ENCODE measurements at regions not wholly inside any gene's neighbourhood (a gene's known extent, or its start where the extent isn't known, plus 50 kb on each side); places are given as distances from the start of the nearest gene placed in this dataset.
"Not testable (repeated sequence)": the region's sequence is repeated elsewhere in the genome, so short reads cannot be mapped to it uniquely, and the experiment has no call there.

DNA sequence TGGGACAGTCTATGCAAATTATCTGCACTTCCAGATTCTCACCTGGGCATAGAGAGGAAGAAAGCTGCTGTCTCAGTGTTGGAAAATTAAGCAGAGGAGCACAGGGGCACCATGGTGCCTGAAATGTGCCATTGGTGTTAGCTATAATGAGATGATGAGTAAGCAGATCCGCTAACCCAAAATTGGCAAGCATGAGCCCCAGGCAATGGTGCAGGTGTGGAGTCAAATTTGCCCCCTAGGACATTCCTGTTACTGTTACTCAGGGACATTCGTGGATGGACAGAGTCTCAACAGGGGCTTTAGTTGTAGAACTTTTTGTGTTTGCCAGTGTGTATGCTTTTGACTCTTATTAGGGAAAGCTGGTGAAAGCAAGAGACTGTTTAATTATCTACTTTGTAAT, 385.2 kb upstream of the KLF6 start:
- Mint-ChIP-seq H3K27ac (no peak overlapping the region), H3K4me1 (ENCODE audit: low read depth) (no peaks in the 10 kb centered on the region), H3K36me3 (ENCODE audit: low read depth) (no peaks in the 10 kb centered on the region), H3K9me3 (peaks cover 15% of the 10 kb centered on the region), H3K27me3 (ENCODE audit: low read depth) (peaks cover 12% of the 10 kb centered on the region), H3K4me3 (no peak overlapping the region)
- DNase-seq (ENCODE audit: low spot score): no peak

DNA sequence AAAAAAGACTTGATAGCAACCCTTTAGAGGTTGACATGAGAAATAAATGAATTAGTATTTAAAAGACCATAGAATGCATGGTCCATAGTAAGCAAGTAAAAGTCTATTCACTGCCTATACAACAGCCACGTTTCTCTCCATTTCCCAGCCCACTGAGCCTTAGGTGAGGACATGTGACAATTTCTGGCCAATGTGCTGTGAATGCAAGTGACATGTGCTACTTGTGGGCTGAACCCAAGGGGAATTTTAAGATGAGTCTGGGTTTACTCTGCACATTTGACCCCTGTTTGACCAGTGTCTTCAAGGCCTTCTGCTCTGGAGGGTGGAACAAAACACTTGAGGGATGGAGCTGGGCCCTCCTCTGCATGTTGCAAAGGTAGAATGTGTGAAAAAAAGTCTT, 384.4 kb upstream of the KLF6 start:
- H3K4me1 Mint-ChIP-seq (ENCODE audit: low read depth): no peaks in the 10 kb centered on the region
- no peak overlapping the region for H3K27ac Mint-ChIP-seq
- H3K36me3 Mint-ChIP-seq (ENCODE audit: low read depth): no peaks in the 10 kb centered on the region
- peaks cover 15% of the 10 kb centered on the region for H3K9me3 Mint-ChIP-seq
- H3K27me3 Mint-ChIP-seq (ENCODE audit: low read depth): peaks cover 12% of the 10 kb centered on the region
- no peak for DNase-seq (ENCODE audit: low spot score)
- no peak overlapping the region for H3K4me3 Mint-ChIP-seq

GRCh38 chr10:4167216-4167615, 382.2 kb upstream of the KLF6 start:
- no peak overlapping the region for H3K27ac Mint-ChIP-seq
- no peak overlapping the region for H3K4me3 Mint-ChIP-seq
- DNase-seq (ENCODE audit: low spot score): no peak
- no peaks in the 10 kb centered on the region for H3K4me1 Mint-ChIP-seq (ENCODE audit: low read depth)
- peaks cover 9% of the 10 kb centered on the region for H3K27me3 Mint-ChIP-seq (ENCODE audit: low read depth)
- no peaks in the 10 kb centered on the region for H3K36me3 Mint-ChIP-seq (ENCODE audit: low read depth)
- H3K9me3 Mint-ChIP-seq: peaks cover 8% of the 10 kb centered on the region

DNA sequence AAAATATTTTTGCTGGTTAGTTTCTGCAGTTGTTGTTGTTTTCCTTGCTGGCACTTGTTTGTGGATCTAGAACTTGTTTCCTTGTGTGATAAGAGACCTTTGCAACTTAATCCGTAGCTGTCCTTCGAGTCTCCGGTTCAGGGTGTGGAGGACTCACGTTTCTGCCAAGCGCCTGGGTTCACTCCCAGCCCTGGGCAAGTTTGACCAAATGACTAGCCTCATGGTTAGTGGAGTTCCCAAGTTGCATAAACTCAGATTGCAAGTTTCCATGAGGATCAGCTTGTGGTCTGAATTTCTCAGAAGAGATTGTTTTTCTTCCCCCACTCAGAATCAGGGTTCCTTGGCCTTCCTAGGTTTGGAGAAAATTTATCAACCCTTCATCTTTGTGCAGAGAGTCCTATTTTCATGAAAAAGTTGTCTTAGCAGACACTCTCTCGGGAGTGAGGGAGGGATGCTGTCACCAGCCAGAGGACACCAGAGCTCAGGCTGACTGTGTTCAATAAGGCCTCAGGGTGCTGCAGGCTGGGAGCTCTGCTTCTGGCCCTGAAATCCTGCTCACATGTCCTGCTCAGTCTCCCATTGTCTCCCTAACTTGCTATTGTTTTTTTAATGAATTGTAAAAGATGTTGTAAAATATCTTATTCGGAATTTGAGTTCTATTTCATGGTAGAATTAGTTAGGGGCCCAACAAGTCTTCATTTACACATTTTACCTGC, 377.7 kb upstream of the KLF6 start:
- Mint-ChIP-seq H3K4me3 (no peak overlapping the region), H3K27ac (no peak overlapping the region), H3K4me1 (ENCODE audit: low read depth) (no peaks in the 10 kb centered on the region), H3K9me3 (no peaks in the 10 kb centered on the region), H3K36me3 (ENCODE audit: low read depth) (no peaks in the 10 kb centered on the region), H3K27me3 (ENCODE audit: low read depth) (peaks cover 10% of the 10 kb centered on the region)
- DNase-seq (ENCODE audit: low spot score): no peak

GRCh38 chr10:4159173-4159572, 374.2 kb upstream of the KLF6 start:
- peaks cover 5% of the 10 kb centered on the region for H3K4me1 Mint-ChIP-seq (ENCODE audit: low read depth)
- H3K9me3 Mint-ChIP-seq: no peaks in the 10 kb centered on the region
- no peak overlapping the region for H3K4me3 Mint-ChIP-seq
- no peaks in the 10 kb centered on the region for H3K36me3 Mint-ChIP-seq (ENCODE audit: low read depth)
- no peak for DNase-seq (ENCODE audit: low spot score)
- no peak overlapping the region for H3K27ac Mint-ChIP-seq
- H3K27me3 Mint-ChIP-seq (ENCODE audit: low read depth): peaks cover 3% of the 10 kb centered on the region

GRCh38 chr10:4154191-4154715, 369.2 kb upstream of the KLF6 start:
- Mint-ChIP-seq H3K27ac (no peak overlapping the region), H3K9me3 (no peaks in the 10 kb centered on the region), H3K4me1 (ENCODE audit: low read depth) (peaks cover 10% of the 10 kb centered on the region), H3K36me3 (ENCODE audit: low read depth) (no peaks in the 10 kb centered on the region), H3K4me3 (no peak overlapping the region), H3K27me3 (ENCODE audit: low read depth) (peaks cover under 1% of the 10 kb centered on the region)
- no peak for DNase-seq (ENCODE audit: low spot score)

DNA sequence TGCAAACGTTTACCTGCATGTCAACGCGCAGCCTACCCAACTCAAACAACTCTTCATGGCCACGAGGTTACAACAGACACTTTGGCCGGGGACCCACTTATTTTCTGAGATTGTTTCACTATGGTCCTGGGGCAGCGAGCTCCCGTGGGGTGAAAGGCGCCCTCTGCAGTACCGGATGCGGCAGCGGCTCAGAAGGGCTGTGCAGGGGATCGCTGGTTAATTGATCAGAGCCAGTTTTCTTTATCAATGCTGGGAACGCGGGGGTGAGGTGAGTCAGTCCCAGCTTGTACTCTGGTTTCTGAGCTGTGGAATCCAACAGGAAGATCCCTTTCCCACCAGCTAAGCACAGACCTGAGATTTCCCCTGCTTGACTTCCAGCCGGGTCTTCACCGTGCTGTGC, 366.5 kb upstream of the KLF6 start:
- H3K36me3 Mint-ChIP-seq (ENCODE audit: low read depth): no peaks in the 10 kb centered on the region
- peaks cover 10% of the 10 kb centered on the region for H3K4me1 Mint-ChIP-seq (ENCODE audit: low read depth)
- H3K27ac Mint-ChIP-seq: no peak overlapping the region
- H3K4me3 Mint-ChIP-seq: no peak overlapping the region
- no peaks in the 10 kb centered on the region for H3K27me3 Mint-ChIP-seq (ENCODE audit: low read depth)
- no peak for DNase-seq (ENCODE audit: low spot score)
- no peaks in the 10 kb centered on the region for H3K9me3 Mint-ChIP-seq

DNA sequence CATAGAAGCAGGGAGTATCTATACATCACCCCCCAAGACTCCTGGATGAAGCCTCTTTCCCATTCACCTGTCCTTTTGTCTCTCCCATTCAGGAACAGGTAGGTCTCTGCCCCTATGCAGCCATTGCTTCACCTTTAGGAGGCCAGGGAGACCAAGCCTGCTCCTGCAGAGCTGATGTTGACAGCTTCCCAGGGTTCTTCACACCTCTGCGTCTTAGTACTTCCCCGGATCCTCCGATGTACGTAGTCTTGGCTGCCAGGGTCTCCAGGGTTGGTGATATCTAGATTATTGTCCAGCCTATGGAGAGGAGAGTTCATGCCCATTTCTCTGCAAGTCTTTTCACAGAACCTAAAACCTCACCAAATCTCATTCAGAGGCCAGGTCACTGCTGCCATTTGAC, 365.7 kb upstream of the KLF6 start:
- Mint-ChIP-seq H3K4me3 (no peak overlapping the region), H3K27ac (no peak overlapping the region)

GRCh38 chr10:4149460-4149859, 364.5 kb upstream of the KLF6 start:
- H3K4me3 Mint-ChIP-seq; DNase-seq (ENCODE audit: low spot score); H3K9me3 Mint-ChIP-seq; H3K4me1 Mint-ChIP-seq (ENCODE audit: low read depth); H3K27ac Mint-ChIP-seq; H3K36me3 Mint-ChIP-seq (ENCODE audit: low read depth); H3K27me3 Mint-ChIP-seq (ENCODE audit: low read depth): not testable (repeated sequence)

More for the DNA sequence above, 365.7 kb upstream of the KLF6 start:
- Mint-ChIP-seq H3K27me3 (ENCODE audit: low read depth) (peaks cover 4% of the 10 kb centered on the region), H3K36me3 (ENCODE audit: low read depth) (no peaks in the 10 kb centered on the region), H3K4me1 (ENCODE audit: low read depth) (peaks cover 10% of the 10 kb centered on the region), H3K9me3 (no peaks in the 10 kb centered on the region)
- no peak for DNase-seq (ENCODE audit: low spot score)

DNA sequence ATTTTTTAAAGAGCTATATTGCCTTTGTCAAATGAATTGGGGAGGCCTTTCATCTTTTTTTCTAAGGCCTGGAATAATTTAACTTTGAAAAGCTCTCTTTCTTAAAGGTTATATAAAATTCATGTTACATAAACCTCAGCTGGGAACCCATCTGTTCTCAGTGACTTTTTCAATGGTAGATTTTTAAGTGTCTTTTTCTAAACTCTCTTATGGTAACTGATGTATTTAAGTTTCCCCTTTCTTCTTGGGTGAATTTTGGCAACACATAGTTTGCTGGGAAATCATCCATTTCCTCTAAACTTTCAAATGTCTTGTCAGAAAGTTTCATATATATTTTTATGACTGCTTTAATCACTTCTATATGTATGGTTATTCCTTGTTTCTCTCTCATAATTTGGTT, 362.2 kb upstream of the KLF6 start:
- H3K27ac Mint-ChIP-seq: no peak overlapping the region
- DNase-seq (ENCODE audit: low spot score): no peak
- no peak overlapping the region for H3K4me3 Mint-ChIP-seq
- H3K4me1 Mint-ChIP-seq (ENCODE audit: low read depth): no peaks in the 10 kb centered on the region
- H3K27me3 Mint-ChIP-seq (ENCODE audit: low read depth): peaks cover 6% of the 10 kb centered on the region
- H3K9me3 Mint-ChIP-seq: peaks cover 4% of the 10 kb centered on the region
- no peaks in the 10 kb centered on the region for H3K36me3 Mint-ChIP-seq (ENCODE audit: low read depth)

DNA sequence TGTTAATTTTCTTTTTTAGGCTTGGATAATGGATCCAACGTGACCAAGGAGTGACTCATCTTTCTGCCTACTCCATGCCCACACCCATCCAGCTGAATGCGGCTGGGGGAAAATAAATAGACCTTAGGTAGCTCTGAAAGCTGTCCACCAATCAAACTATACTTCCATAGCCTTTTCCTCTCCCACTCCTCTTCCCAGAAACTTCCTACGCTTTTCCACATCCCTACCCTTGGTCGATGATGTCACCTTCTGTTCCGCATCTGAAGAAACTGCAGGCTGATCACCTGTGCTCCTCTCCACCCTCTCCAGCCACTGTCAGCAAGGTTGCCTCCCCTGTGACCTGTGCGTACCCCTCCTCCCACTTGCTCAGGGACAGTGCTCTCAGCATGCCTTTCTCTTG, 359.8 kb upstream of the KLF6 start:
- Mint-ChIP-seq H3K4me1 (ENCODE audit: low read depth) (no peaks in the 10 kb centered on the region), H3K27ac (no peak overlapping the region), H3K9me3 (peaks cover 18% of the 10 kb centered on the region), H3K36me3 (ENCODE audit: low read depth) (no peaks in the 10 kb centered on the region), H3K27me3 (ENCODE audit: low read depth) (peaks cover 9% of the 10 kb centered on the region), H3K4me3 (no peak overlapping the region)
- DNase-seq (ENCODE audit: low spot score): no peak

DNA sequence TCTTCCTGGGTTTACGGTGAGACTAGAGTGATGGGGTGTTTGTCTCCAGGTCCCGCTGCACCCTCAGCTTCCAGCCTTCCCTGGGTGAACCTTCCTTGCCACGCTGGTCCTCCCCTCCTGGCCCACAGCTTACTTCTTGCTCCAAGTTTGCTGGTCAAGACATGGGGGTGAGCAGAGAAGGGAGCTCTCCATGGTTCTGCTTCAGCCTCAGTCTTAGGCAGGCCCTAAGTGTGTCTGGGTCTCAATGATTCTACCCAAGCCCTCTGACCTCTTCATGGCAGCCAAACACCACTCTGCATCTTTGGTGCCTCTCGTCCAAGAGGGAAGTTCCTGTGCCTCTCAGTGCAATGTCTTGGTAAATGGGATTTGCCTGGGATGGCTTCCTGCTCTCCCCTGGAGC, 356.5 kb upstream of the KLF6 start:
- H3K4me3 Mint-ChIP-seq: no peak overlapping the region
- peaks cover 9% of the 10 kb centered on the region for H3K27me3 Mint-ChIP-seq (ENCODE audit: low read depth)
- no peak for DNase-seq (ENCODE audit: low spot score)
- no peak overlapping the region for H3K27ac Mint-ChIP-seq
- H3K36me3 Mint-ChIP-seq (ENCODE audit: low read depth): peaks cover 2% of the 10 kb centered on the region
- H3K9me3 Mint-ChIP-seq: peaks cover 25% of the 10 kb centered on the region
- H3K4me1 Mint-ChIP-seq (ENCODE audit: low read depth): no peaks in the 10 kb centered on the region

- H3K4me1 Mint-ChIP-seq (ENCODE audit: low read depth): peaks cover 15% of the 10 kb centered on the region
- no peak overlapping the region for H3K27ac Mint-ChIP-seq
- peaks cover 21% of the 10 kb centered on the region for H3K9me3 Mint-ChIP-seq
- H3K27me3 Mint-ChIP-seq (ENCODE audit: low read depth): peaks cover 3% of the 10 kb centered on the region
- DNase-seq (ENCODE audit: low spot score): no peak
- peaks cover 2% of the 10 kb centered on the region for H3K36me3 Mint-ChIP-seq (ENCODE audit: low read depth)
- no peak overlapping the region for H3K4me3 Mint-ChIP-seq
Observed at GRCh38 chr10:4138146-4138721, 353.2 kb upstream of the KLF6 start.

GRCh38 chr10:4137299-4137698, 352.3 kb upstream of the KLF6 start:
- H3K27ac Mint-ChIP-seq: no peak overlapping the region
- H3K27me3 Mint-ChIP-seq (ENCODE audit: low read depth): peaks cover 3% of the 10 kb centered on the region
- H3K4me1 Mint-ChIP-seq (ENCODE audit: low read depth): peaks cover 18% of the 10 kb centered on the region
- peaks cover 21% of the 10 kb centered on the region for H3K9me3 Mint-ChIP-seq
- H3K36me3 Mint-ChIP-seq (ENCODE audit: low read depth): peaks cover 2% of the 10 kb centered on the region
- DNase-seq (ENCODE audit: low spot score): no peak
- H3K4me3 Mint-ChIP-seq: no peak overlapping the region

GRCh38 chr10:4136121-4136520, 351.1 kb upstream of the KLF6 start:
- no peak for DNase-seq (ENCODE audit: low spot score)
- peaks cover 18% of the 10 kb centered on the region for H3K4me1 Mint-ChIP-seq (ENCODE audit: low read depth)
- H3K27ac Mint-ChIP-seq: no peak overlapping the region
- peaks cover 3% of the 10 kb centered on the region for H3K27me3 Mint-ChIP-seq (ENCODE audit: low read depth)
- H3K36me3 Mint-ChIP-seq (ENCODE audit: low read depth): peaks cover 2% of the 10 kb centered on the region
- no peak overlapping the region for H3K4me3 Mint-ChIP-seq
- H3K9me3 Mint-ChIP-seq: peaks cover 17% of the 10 kb centered on the region
